BE2C (cell line): ENCODE measurements at regions not wholly inside any gene's neighbourhood (a gene's known extent, or its start where the extent isn't known, plus 50 kb on each side); places are given as distances from the start of the nearest gene placed in this dataset.

Experiments used
- DNase-seq: peaks from one replicate; pipeline ENCODE4 v3.0.0-alpha.2; 2020
- H3K27me3 ChIP-seq: fragments of 250-450 bp; sonication (Bioruptor Pico); 2 replicates; pipeline ENCODE4 v1.5.1; 2020; ENCODE audit warnings: mild to moderate bottlenecking
- H3K36me3 ChIP-seq: fragments of 250-450 bp; sonication (Bioruptor Pico); 2 replicates; pipeline ENCODE4 v1.5.1; 2020; ENCODE audit warnings: mild to moderate bottlenecking
- H3K4me1 ChIP-seq: fragments of 250-450 bp; sonication (Bioruptor Pico); 2 replicates; pipeline ENCODE4 v1.5.1; 2020
- H3K4me3 ChIP-seq: 2 replicates; pipeline ENCODE4 v1.5.1; 2011; ENCODE audit warnings: low read depth, low read length
- H3K9me3 ChIP-seq: fragments of 250-450 bp; sonication (Bioruptor Pico); 2 replicates; pipeline ENCODE4 v1.5.1; 2020
- TF ChIP-seq, protein P1 (sequence below): IDR thresholded peaks from 2 replicates; pipeline ENCODE4 v1.5.1; 2012; ENCODE audit warnings: mild to moderate bottlenecking, low read depth, low read length

GRCh38 chr12:13348464-13348863, 151.9 kb downstream of the EMP1 start:
- H3K36me3 ChIP-seq, result no peaks in the 10 kb centered on the region
- no peaks in the 10 kb centered on the region for H3K9me3 ChIP-seq
- no peak for DNase-seq
- no peaks in the 10 kb centered on the region for H3K27me3 ChIP-seq
- H3K4me3 ChIP-seq, result no peak overlapping the region
- H3K4me1 ChIP-seq, result no peaks in the 10 kb centered on the region
- TF ChIP-seq, protein P1, sequence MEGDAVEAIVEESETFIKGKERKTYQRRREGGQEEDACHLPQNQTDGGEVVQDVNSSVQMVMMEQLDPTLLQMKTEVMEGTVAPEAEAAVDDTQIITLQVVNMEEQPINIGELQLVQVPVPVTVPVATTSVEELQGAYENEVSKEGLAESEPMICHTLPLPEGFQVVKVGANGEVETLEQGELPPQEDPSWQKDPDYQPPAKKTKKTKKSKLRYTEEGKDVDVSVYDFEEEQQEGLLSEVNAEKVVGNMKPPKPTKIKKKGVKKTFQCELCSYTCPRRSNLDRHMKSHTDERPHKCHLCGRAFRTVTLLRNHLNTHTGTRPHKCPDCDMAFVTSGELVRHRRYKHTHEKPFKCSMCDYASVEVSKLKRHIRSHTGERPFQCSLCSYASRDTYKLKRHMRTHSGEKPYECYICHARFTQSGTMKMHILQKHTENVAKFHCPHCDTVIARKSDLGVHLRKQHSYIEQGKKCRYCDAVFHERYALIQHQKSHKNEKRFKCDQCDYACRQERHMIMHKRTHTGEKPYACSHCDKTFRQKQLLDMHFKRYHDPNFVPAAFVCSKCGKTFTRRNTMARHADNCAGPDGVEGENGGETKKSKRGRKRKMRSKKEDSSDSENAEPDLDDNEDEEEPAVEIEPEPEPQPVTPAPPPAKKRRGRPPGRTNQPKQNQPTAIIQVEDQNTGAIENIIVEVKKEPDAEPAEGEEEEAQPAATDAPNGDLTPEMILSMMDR, result no peak

- no peaks in the 10 kb centered on the region for H3K9me3 ChIP-seq
- no peak overlapping the region for H3K4me3 ChIP-seq
- no peaks in the 10 kb centered on the region for H3K4me1 ChIP-seq
- H3K27me3 ChIP-seq, result no peaks in the 10 kb centered on the region; the same call in 1 of the 2 replicates
- no peaks in the 10 kb centered on the region for H3K36me3 ChIP-seq
- DNase-seq, result peak; percentile 43
- TF ChIP-seq, protein P1, result peak; percentile 5; the same call in 1 of the 2 replicates
Observed at GRCh38 chr12:13347241-13348043, 150.9 kb downstream of the EMP1 start.

GRCh38 chr12:13345722-13346121, 149.2 kb downstream of the EMP1 start:
- Histone ChIP-seq H3K4me3 (no peak overlapping the region), H3K27me3 (no peaks in the 10 kb centered on the region; the same call in 1 of the 2 replicates), H3K36me3 (no peaks in the 10 kb centered on the region), H3K9me3 (no peaks in the 10 kb centered on the region), H3K4me1 (no peaks in the 10 kb centered on the region)
- TF ChIP-seq, protein P1, result no peak
- no peak for DNase-seq

DNA sequence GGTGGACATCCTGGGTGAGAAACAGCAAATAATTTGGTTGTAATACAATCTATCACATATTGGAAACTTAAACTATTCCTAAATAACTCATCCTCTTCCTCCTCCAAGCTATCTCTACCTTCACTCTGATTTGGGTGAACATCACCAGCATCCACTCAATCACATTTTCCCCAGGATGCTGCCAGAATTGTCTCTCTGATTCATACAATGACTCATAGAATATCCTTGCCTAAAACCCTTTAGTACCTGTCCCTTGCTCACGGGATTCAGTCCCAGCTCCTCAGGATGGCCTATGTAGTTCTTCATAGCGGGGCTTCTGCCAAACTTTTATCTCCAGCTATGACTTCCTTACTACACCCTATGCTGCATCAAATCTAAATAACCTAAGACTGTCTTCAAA, 146.8 kb downstream of the EMP1 start:
- TF ChIP-seq, protein P1, result no peak
- no peak for DNase-seq
- H3K9me3 ChIP-seq, result no peaks in the 10 kb centered on the region
- H3K4me3 ChIP-seq, result no peak overlapping the region
- no peaks in the 10 kb centered on the region; the same call in 1 of the 2 replicates for H3K27me3 ChIP-seq
- H3K4me1 ChIP-seq, result no peaks in the 10 kb centered on the region
- no peaks in the 10 kb centered on the region for H3K36me3 ChIP-seq

- no peak for DNase-seq
- H3K9me3 ChIP-seq, result no peaks in the 10 kb centered on the region
- TF ChIP-seq, protein P1, result no peak
Observed at GRCh38 chr12:13342971-13343370, 146.4 kb downstream of the EMP1 start.

DNA sequence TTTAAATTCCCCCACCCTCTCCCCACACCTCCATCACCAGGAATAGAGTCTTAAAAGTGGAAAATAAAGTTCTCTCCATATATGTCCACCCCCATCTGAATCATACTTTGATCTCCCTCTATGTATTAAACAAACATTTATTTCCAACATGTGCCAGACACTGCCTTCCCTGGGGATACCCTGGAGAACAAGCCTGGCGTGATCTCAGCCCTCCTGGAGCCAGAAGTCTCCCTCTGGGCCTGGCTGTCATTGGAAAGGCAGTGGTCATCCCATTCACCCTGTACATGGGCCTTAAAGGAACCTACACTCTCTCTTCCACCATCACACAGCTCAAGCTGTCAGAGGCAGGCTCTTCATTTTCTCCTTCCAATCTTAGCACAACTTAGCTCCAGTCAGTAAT, 143.6 kb downstream of the EMP1 start:
- H3K36me3 ChIP-seq, result no peaks in the 10 kb centered on the region
- TF ChIP-seq, protein P1, result no peak
- H3K9me3 ChIP-seq, result no peaks in the 10 kb centered on the region
- no peak overlapping the region for H3K4me3 ChIP-seq
- peak; percentile 12 for DNase-seq
- peaks cover under 1% of the 10 kb centered on the region; the same call in 1 of the 2 replicates for H3K27me3 ChIP-seq
- H3K4me1 ChIP-seq, result no peaks in the 10 kb centered on the region

More at GRCh38 chr12:13342971-13343370, 146.4 kb downstream of the EMP1 start:
- Histone ChIP-seq H3K27me3 (no peaks in the 10 kb centered on the region; the same call in 1 of the 2 replicates), H3K36me3 (no peaks in the 10 kb centered on the region), H3K4me3 (no peak overlapping the region), H3K4me1 (no peaks in the 10 kb centered on the region)
